ENCODE measurements at regions not wholly inside any gene's neighbourhood (a gene's known extent, or its start where the extent isn't known, plus 50 kb on each side); places are given as distances from the start of the nearest gene placed in this dataset.

DNA sequence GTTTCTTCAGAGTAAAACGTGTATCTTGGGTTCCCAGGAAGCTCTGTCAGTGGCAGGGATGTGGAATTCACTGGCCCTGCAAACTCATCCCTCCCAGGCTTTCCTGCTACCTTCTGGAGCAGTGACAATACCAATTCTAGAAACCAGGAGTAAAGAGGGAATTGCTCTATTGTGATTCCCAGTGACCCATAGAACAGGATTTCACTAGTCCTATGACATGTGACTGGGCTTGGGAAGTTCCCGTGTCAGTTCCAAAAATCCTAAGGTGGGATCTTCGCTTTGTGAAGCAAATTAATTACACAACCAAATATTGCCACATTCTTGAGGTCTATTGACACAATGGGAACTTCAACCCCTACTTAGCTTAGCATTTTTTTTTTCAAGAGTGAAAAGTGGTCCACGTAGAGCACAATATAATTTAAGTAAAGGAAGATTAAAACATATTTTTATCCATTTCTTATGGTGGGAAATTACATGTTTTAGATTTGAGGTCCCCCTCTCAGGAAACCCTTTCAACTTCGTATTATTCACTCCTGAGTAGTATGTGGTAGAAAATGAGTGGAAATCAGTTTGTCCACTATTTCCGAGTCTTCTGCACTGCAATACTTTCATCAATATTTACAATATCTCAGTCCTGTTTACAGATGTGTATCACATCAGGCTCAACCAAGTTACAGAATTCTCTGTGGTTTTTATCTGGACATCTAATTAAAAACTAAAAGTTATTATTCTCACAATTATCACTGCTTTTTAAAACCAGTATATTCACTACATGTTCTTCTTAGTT lies 88.9 kb upstream of the SOX5 start:
- no peak overlapping the region for H3K27ac ChIP-seq (ENCODE audit: poor library complexity, severe bottlenecking)
- H3K36me3 ChIP-seq (ENCODE audit: low read depth): no peaks in the 10 kb centered on the region
- ATAC-seq (ENCODE audit: low read depth) (no peak), DNase-seq (ENCODE audit: low spot score) (no peak)
- no peaks in the 10 kb centered on the region for H3K27me3 ChIP-seq (ENCODE audit: insufficient read depth, poor library complexity, severe bottlenecking)
- H3K4me1 ChIP-seq (ENCODE audit: insufficient read depth, poor library complexity, severe bottlenecking): no peaks in the 10 kb centered on the region
- H3K9me3 ChIP-seq (ENCODE audit: severe bottlenecking): no peaks in the 10 kb centered on the region
- TF ChIP-seq, protein P1, sequence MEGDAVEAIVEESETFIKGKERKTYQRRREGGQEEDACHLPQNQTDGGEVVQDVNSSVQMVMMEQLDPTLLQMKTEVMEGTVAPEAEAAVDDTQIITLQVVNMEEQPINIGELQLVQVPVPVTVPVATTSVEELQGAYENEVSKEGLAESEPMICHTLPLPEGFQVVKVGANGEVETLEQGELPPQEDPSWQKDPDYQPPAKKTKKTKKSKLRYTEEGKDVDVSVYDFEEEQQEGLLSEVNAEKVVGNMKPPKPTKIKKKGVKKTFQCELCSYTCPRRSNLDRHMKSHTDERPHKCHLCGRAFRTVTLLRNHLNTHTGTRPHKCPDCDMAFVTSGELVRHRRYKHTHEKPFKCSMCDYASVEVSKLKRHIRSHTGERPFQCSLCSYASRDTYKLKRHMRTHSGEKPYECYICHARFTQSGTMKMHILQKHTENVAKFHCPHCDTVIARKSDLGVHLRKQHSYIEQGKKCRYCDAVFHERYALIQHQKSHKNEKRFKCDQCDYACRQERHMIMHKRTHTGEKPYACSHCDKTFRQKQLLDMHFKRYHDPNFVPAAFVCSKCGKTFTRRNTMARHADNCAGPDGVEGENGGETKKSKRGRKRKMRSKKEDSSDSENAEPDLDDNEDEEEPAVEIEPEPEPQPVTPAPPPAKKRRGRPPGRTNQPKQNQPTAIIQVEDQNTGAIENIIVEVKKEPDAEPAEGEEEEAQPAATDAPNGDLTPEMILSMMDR (IDR thresholded peaks at IDR 0.05; ENCODE audit: poor library complexity, severe bottlenecking): no peak
- H3K4me3 ChIP-seq (ENCODE audit: severe bottlenecking): no peak overlapping the region

DNA sequence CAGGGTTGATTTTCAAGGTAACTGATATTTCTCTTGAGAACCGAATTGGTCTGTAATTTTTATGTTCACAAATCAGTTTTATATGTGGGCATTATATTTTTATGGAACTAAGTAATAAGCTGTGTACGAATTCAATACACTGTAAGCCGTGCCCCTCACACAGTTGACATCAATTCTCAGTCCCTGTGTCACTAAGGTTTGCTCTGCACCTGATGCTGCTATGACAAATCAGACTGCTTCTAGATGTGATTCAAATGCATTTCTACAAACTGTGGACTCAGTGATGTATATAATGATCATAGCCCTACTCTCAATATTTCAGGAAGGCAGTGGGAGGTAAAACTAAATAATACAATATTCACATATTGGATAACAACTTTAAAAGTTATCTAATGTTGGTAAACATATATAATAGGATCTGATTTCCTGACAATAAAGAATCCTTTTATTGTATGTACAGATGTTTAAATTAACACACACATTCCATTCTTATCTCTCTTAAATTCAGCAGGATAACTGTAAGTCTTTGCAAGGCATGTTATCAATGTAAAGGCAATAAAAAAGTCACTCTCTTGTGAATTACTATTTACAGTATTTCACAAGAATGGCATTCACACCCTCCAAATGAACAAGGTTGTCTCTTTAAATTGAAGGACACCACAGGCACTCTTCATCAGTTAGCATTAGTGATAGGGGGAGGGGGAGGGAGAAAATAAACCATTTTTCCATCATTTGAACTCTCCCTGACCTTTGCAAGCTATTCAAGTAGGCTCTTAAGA lies 87.2 kb upstream of the SOX5 start:
- H3K9me3 ChIP-seq (ENCODE audit: severe bottlenecking): no peaks in the 10 kb centered on the region
- H3K4me1 ChIP-seq (ENCODE audit: insufficient read depth, poor library complexity, severe bottlenecking): no peaks in the 10 kb centered on the region
- H3K27me3 ChIP-seq (ENCODE audit: insufficient read depth, poor library complexity, severe bottlenecking): no peaks in the 10 kb centered on the region
- H3K4me3 ChIP-seq (ENCODE audit: severe bottlenecking): no peak overlapping the region
- no peak overlapping the region for H3K27ac ChIP-seq (ENCODE audit: poor library complexity, severe bottlenecking)
- ATAC-seq (ENCODE audit: low read depth) (no peak), DNase-seq (ENCODE audit: low spot score) (no peak)
- TF ChIP-seq, protein P1 (IDR thresholded peaks at IDR 0.05; ENCODE audit: poor library complexity, severe bottlenecking): no peak
- H3K36me3 ChIP-seq (ENCODE audit: low read depth): no peaks in the 10 kb centered on the region

DNA sequence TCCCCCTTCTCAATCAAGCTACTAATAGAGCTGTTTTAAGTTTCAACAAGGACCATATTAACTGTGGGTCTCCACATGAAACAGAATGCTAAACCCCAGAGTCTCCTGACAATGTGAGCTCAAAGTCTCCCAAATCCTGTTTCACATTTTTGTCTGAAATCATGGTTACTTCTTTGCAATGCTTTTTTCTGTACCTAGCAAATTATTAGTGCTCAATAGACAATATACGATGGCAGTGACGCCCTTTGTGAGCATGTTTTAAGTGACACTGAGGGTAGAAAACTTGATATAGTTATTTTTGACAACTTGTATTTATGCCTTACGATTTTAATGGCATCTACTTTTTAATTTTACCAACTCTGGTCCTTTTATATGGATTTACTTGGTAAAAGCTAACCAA lies 85.4 kb upstream of the SOX5 start:
- ATAC-seq (ENCODE audit: low read depth): no peak
- no peak overlapping the region for H3K4me3 ChIP-seq (ENCODE audit: severe bottlenecking)
- TF ChIP-seq, protein P1 (IDR thresholded peaks at IDR 0.05; ENCODE audit: poor library complexity, severe bottlenecking): no peak
- H3K27ac ChIP-seq (ENCODE audit: poor library complexity, severe bottlenecking): no peak overlapping the region
- no peaks in the 10 kb centered on the region for H3K9me3 ChIP-seq (ENCODE audit: severe bottlenecking)
- H3K4me1 ChIP-seq (ENCODE audit: insufficient read depth, poor library complexity, severe bottlenecking): no peaks in the 10 kb centered on the region
- no peak for DNase-seq (ENCODE audit: low spot score)
- H3K36me3 ChIP-seq (ENCODE audit: low read depth): no peaks in the 10 kb centered on the region
- H3K27me3 ChIP-seq (ENCODE audit: insufficient read depth, poor library complexity, severe bottlenecking): no peaks in the 10 kb centered on the region

DNA sequence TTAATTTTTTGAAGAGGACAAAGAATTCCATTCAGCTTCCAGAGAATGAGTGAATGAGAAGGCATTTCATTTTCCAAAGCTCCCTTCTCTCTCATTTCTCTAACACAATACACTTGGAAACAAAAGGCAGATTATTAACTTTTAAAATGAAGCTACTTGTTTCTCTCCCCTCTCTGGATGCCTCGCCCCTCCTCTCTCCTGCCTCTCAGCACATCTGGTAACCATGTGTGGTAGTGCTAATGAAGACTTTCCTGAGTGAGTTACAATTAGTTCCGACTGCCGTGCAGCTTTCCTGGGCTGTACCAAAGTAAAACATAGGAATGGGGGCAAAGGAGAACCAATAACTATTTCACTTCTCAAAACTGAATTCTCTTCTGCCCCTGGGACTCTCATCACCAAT lies 84.7 kb upstream of the SOX5 start:
- TF ChIP-seq, protein P1 (IDR thresholded peaks at IDR 0.05; ENCODE audit: poor library complexity, severe bottlenecking): no peak
- Histone ChIP-seq H3K27ac (ENCODE audit: poor library complexity, severe bottlenecking) (no peak overlapping the region), H3K9me3 (ENCODE audit: severe bottlenecking) (no peaks in the 10 kb centered on the region), H3K27me3 (ENCODE audit: insufficient read depth, poor library complexity, severe bottlenecking) (no peaks in the 10 kb centered on the region), H3K4me3 (ENCODE audit: severe bottlenecking) (no peak overlapping the region), H3K36me3 (ENCODE audit: low read depth) (no peaks in the 10 kb centered on the region), H3K4me1 (ENCODE audit: insufficient read depth, poor library complexity, severe bottlenecking) (no peaks in the 10 kb centered on the region)
- DNase-seq (ENCODE audit: low spot score): no peak
- no peak for ATAC-seq (ENCODE audit: low read depth)

Data from RWPE2 (cell line).